PC-9 (cell line): ENCODE measurements at regions not wholly inside any gene's neighbourhood (a gene's known extent, or its start where the extent isn't known, plus 50 kb on each side); places are given as distances from the start of the nearest gene placed in this dataset.

Experiments
- BruUV-seq: library from RNA; stranded (reverse); fragments of 400-500 nt; replicated peaks from 2 replicates; lab custom pipeline; 2021; lab: Mats Ljungman, UMichigan
- CTCF ChIA-PET: fragments of 300-600 bp; sonication (Branson Sonifier 250); formaldehyde crosslinking; loops from one replicate; lab custom pipeline; 2022; ENCODE audit warnings: antibody characterized with exemption; lab: Charles Lee
- POLR2A ChIA-PET: fragments of 300-600 bp; sonication (Branson Sonifier 250); formaldehyde crosslinking; loops from one replicate; lab custom pipeline; 2022; ENCODE audit warnings: antibody characterized with exemption; ENCODE audit not compliant: unreplicated experiment; lab: Charles Lee
- DNase-seq, 2 experiments: peaks; one replicate each; pipeline versions ENCODE4 v3.0.0 to v3.0.0-alpha.2; 2015 to 2022; ENCODE audit warnings: mixed read lengths in 1 of 2
- H2AFZ ChIP-seq: fragments of 200-600 bp; sonication (generic); 2 replicates; pipeline ENCODE4 v1.8.1; 2017; ENCODE audit warnings: antibody characterized with exemption
- H3F3A ChIP-seq: fragments of 200-600 bp; sonication (generic); 2 replicates; pipeline ENCODE4 v1.8.1; 2017; ENCODE audit warnings: antibody characterized with exemption, mild to moderate bottlenecking, low read depth; ENCODE audit not compliant: insufficient read depth
- H3K27ac ChIP-seq: fragments of 200-600 bp; sonication (generic); 2 replicates; pipeline ENCODE4 v1.6.1; 2016; ENCODE audit warnings: mixed run types
- H3K27me3 ChIP-seq: fragments of 200-600 bp; sonication (generic); 2 replicates; pipeline ENCODE4 v1.6.1; 2016; ENCODE audit warnings: low read depth, mixed run types; ENCODE audit not compliant: insufficient read depth
- H3K36me3 ChIP-seq: fragments of 200-600 bp; sonication (generic); 2 replicates; pipeline ENCODE4 v1.6.1; 2016; ENCODE audit warnings: low read depth, mixed run types
- H3K4me1 ChIP-seq: fragments of 200-600 bp; sonication (generic); replicated peaks from 2 replicates; pipeline ENCODE4 v1.6.1; 2016; ENCODE audit warnings: mixed run types; ENCODE audit not compliant: insufficient read depth
- H3K4me2 ChIP-seq: fragments of 200-600 bp; sonication (generic); 2 replicates; pipeline ENCODE4 v1.6.1; 2017; ENCODE audit warnings: mixed run types
- H3K4me3 ChIP-seq: fragments of 200-600 bp; sonication (generic); 2 replicates; pipeline ENCODE4 v1.6.1; 2016; ENCODE audit warnings: mixed run types
- H3K79me2 ChIP-seq: fragments of 200-600 bp; sonication (generic); 2 replicates; pipeline ENCODE4 v1.6.1; 2017; ENCODE audit warnings: low read depth, mixed run types
- H3K9me2 ChIP-seq: fragments of 200-600 bp; sonication (generic); 2 replicates; pipeline ENCODE4 v1.8.1; 2017; ENCODE audit warnings: mild to moderate bottlenecking; ENCODE audit not compliant: insufficient read depth
- H3K9me3 ChIP-seq: fragments of 200-600 bp; sonication (generic); 2 replicates; pipeline ENCODE4 v1.8.1; 2016; ENCODE audit warnings: low read depth; ENCODE audit not compliant: insufficient read depth
- H4K20me1 ChIP-seq: fragments of 200-600 bp; sonication (generic); 2 replicates; pipeline ENCODE4 v1.8.1; 2017; ENCODE audit not compliant: insufficient read depth
- EZH2 ChIP-seq: fragments of 200-600 bp; sonication (generic); IDR thresholded peaks from 2 replicates; pipeline ENCODE4 v1.8.0; 2017; ENCODE audit warnings: antibody characterized with exemption, low read depth
- intact Hi-C: fragments of 100-400 bp; cut with micrococcal nuclease; formaldehyde crosslinking; loops from one replicate; pipeline ENCODE4 v1.10.0; 2022; ENCODE audit not compliant: unreplicated experiment
- TF ChIP-seq, protein P1 (sequence below): fragments of 200-600 bp; sonication (generic); conservative IDR thresholded peaks from 2 replicates; pipeline ENCODE4 v1.6.1; 2017; ENCODE audit warnings: mixed run types, antibody characterized with exemption, mild to moderate bottlenecking, moderate library complexity

DNA sequence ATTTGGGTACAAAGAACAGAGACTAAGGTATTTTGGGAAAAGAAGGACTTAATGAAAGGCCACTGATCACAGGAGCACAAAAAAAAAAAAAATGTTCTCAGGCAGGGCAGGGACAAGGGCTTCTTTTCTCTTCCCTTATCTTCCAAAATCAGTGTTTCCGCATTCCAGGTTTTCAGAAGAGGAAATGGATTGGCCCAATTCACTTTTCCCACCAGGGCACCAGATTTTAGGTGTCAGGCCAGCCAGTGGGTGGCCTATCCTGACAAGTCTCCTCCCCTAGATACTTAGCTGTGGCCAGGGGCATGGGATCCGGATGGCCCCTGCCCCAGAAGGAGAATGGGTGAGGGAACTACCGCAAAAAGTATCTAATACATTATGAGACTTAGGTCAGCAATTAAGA, 88.9 kb upstream of the WAC start:
- intact Hi-C loops = no loop called here
- no peaks in the 10 kb centered on the region for H3K9me2 ChIP-seq
- no peaks in the 10 kb centered on the region for H3K36me3 ChIP-seq
- H3K79me2 ChIP-seq = no peaks in the 10 kb centered on the region
- H3K9me3 ChIP-seq = no peaks in the 10 kb centered on the region
- H3K4me3 ChIP-seq = no peak overlapping the region
- H3K27me3 ChIP-seq = 0 out of 2 replicates have a peak, but pooled peaks cover 5% of the 10 kb centered on the region
- CTCF ChIA-PET = no interaction called here
- POLR2A ChIA-PET = no interaction called here
- H3K27ac ChIP-seq = no peak overlapping the region
- no peaks in the 10 kb centered on the region for H4K20me1 ChIP-seq
- no peak overlapping the region for H3K4me2 ChIP-seq
- no peak for TF ChIP-seq EZH2
- TF ChIP-seq, protein P1, sequence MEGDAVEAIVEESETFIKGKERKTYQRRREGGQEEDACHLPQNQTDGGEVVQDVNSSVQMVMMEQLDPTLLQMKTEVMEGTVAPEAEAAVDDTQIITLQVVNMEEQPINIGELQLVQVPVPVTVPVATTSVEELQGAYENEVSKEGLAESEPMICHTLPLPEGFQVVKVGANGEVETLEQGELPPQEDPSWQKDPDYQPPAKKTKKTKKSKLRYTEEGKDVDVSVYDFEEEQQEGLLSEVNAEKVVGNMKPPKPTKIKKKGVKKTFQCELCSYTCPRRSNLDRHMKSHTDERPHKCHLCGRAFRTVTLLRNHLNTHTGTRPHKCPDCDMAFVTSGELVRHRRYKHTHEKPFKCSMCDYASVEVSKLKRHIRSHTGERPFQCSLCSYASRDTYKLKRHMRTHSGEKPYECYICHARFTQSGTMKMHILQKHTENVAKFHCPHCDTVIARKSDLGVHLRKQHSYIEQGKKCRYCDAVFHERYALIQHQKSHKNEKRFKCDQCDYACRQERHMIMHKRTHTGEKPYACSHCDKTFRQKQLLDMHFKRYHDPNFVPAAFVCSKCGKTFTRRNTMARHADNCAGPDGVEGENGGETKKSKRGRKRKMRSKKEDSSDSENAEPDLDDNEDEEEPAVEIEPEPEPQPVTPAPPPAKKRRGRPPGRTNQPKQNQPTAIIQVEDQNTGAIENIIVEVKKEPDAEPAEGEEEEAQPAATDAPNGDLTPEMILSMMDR = no peak
- BruUV-seq = no TSS peak
- H2AFZ ChIP-seq = no peak overlapping the region
- H3K4me1 ChIP-seq = no peaks in the 10 kb centered on the region
- DNase-seq = peak in 1 of 2 experiments; percentile 51
- H3F3A ChIP-seq = no peaks in the 10 kb centered on the region

- TF ChIP-seq EZH2 = no peak
- TF ChIP-seq, protein P1 = no peak
- no TSS peak for BruUV-seq
- H3K4me1 ChIP-seq = no peaks in the 10 kb centered on the region
- H3K27me3 ChIP-seq = peaks cover 10% of the 10 kb centered on the region; the same call in 1 of the 2 replicates
- no peak overlapping the region for H3K4me3 ChIP-seq
- no peak overlapping the region for H3K4me2 ChIP-seq
- H3K9me3 ChIP-seq = no peaks in the 10 kb centered on the region
- H3K27ac ChIP-seq = no peak overlapping the region
- no peaks in the 10 kb centered on the region for H3K79me2 ChIP-seq
- no peaks in the 10 kb centered on the region for H3K9me2 ChIP-seq
- ChIA-PET CTCF (no interaction called here), POLR2A (no interaction called here)
- H2AFZ ChIP-seq = no peak overlapping the region
- intact Hi-C loops = no loop called here
- no peaks in the 10 kb centered on the region for H4K20me1 ChIP-seq
- no peak for DNase-seq
- H3K36me3 ChIP-seq = no peaks in the 10 kb centered on the region
- no peaks in the 10 kb centered on the region for H3F3A ChIP-seq
Measured at GRCh38 chr10:28445516-28445915, 87.4 kb upstream of the WAC start.

DNA sequence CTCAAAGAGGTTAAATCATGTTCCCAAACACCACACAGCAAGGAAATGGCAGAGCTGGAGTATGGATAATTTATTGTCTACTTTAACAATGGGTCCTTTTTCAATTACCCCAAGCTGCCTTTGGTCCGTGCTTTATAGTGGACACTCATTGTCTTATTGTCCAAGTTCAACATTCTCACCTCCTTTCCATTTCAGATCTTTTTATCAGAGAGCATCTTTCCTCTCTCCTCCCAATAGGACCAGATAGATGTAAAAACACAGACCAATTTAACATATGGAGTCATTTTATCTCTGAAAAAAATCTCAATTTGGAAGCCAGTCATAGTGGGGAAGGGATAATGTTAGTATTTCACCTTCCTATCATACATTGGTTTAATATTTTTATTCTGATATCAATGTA, 83.5 kb upstream of the WAC start:
- no peak overlapping the region for H3K27ac ChIP-seq
- ChIA-PET POLR2A (no interaction called here), CTCF (no interaction called here)
- BruUV-seq = no TSS peak
- no peaks in the 10 kb centered on the region for H3K79me2 ChIP-seq
- no peaks in the 10 kb centered on the region for H3K9me2 ChIP-seq
- H3K27me3 ChIP-seq = peaks cover 9% of the 10 kb centered on the region; the same call in 1 of the 2 replicates
- no peak overlapping the region for H2AFZ ChIP-seq
- no peaks in the 10 kb centered on the region for H3K4me1 ChIP-seq
- no peak overlapping the region for H3K4me3 ChIP-seq
- no peaks in the 10 kb centered on the region for H3F3A ChIP-seq
- H3K36me3 ChIP-seq = no peaks in the 10 kb centered on the region
- no peak overlapping the region for H3K4me2 ChIP-seq
- DNase-seq = no peak
- H3K9me3 ChIP-seq = no peaks in the 10 kb centered on the region
- TF ChIP-seq, protein P1 = no peak
- TF ChIP-seq EZH2 = no peak
- intact Hi-C loops = no loop called here
- H4K20me1 ChIP-seq = no peaks in the 10 kb centered on the region
